Prostate gland (tissue), 2 donors: ENCODE measurements at regions not wholly inside any gene's neighbourhood (a gene's known extent, or its start where the extent isn't known, plus 50 kb on each side); places are given as distances from the start of the nearest gene placed in this dataset.

Experiments used
- POLR2A ChIP-seq: fragments of 450-650 bp; IDR thresholded peaks from one replicate; pipeline ENCODE4 v1.6.1; 2016; ENCODE audit warnings: antibody characterized with exemption, mild to moderate bottlenecking
- POLR2AphosphoS5 ChIP-seq: sonication (generic); formaldehyde crosslinking; IDR thresholded peaks from one replicate; pipeline ENCODE4 v1.6.1; 2017; ENCODE audit warnings: antibody characterized with exemption
- TF ChIP-seq, protein P1 (sequence below), 4 experiments: fragments of 200-600 bp in 2 of 4; fragments of 450-650 bp in 2 of 4; sonication (generic) in 2 of 4; IDR thresholded peaks; 1 replicate in 3 of 4; 2 replicates in 1 of 4; pipeline ENCODE4 v1.5.1; 2016 to 2019; ENCODE audit warnings: antibody characterized with exemption in 4 of 4, mild to moderate bottlenecking in 2 of 4, moderate library complexity in 2 of 4

- TF ChIP-seq, protein P1, sequence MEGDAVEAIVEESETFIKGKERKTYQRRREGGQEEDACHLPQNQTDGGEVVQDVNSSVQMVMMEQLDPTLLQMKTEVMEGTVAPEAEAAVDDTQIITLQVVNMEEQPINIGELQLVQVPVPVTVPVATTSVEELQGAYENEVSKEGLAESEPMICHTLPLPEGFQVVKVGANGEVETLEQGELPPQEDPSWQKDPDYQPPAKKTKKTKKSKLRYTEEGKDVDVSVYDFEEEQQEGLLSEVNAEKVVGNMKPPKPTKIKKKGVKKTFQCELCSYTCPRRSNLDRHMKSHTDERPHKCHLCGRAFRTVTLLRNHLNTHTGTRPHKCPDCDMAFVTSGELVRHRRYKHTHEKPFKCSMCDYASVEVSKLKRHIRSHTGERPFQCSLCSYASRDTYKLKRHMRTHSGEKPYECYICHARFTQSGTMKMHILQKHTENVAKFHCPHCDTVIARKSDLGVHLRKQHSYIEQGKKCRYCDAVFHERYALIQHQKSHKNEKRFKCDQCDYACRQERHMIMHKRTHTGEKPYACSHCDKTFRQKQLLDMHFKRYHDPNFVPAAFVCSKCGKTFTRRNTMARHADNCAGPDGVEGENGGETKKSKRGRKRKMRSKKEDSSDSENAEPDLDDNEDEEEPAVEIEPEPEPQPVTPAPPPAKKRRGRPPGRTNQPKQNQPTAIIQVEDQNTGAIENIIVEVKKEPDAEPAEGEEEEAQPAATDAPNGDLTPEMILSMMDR (IDR thresholded peaks at IDR 0.05) = no peak
- TF ChIP-seq POLR2A = no peak
- TF ChIP-seq POLR2AphosphoS5 = no peak
These were observed 651.0 kb upstream of the SLC35B3 start for GRCh38 chr6:9086331-9086730.
